HEK293 (cell line): ENCODE measurements at regions not wholly inside any gene's neighbourhood (a gene's known extent, or its start where the extent isn't known, plus 50 kb on each side); places are given as distances from the start of the nearest gene placed in this dataset.

Experiments used
- RBAK ChIP-seq: fragments of 450-650 bp; formaldehyde crosslinking; IDR thresholded peaks from 2 replicates; pipeline ENCODE4 v1.5.1; 2016; ENCODE audit warnings: missing biosample characterization, missing genetic modification characterization
- ZBTB1 ChIP-seq: fragments of 450-650 bp; formaldehyde crosslinking; IDR thresholded peaks from 2 replicates; pipeline ENCODE4 v1.5.1; 2016; ENCODE audit warnings: missing biosample characterization, missing genetic modification characterization
- ZFP3 ChIP-seq: fragments of 450-650 bp; formaldehyde crosslinking; IDR thresholded peaks from 2 replicates; pipeline ENCODE4 v1.5.1; 2016; ENCODE audit warnings: low read depth, missing biosample characterization, missing genetic modification characterization
- ZNF175 ChIP-seq: fragments of 450-650 bp; formaldehyde crosslinking; IDR thresholded peaks from 2 replicates; pipeline ENCODE4 v1.5.1; 2016; ENCODE audit warnings: missing biosample characterization, missing genetic modification characterization
- ZNF19 ChIP-seq: fragments of 450-650 bp; formaldehyde crosslinking; IDR thresholded peaks from 2 replicates; pipeline ENCODE4; 2016; ENCODE audit warnings: missing biosample characterization, missing genetic modification characterization, low read depth
- ZNF274 ChIP-seq, 2 experiments: fragments of 200-500 bp in 1 of 2; fragments of 450-650 bp in 1 of 2; sonication (Bioruptor generic) in 1 of 2; formaldehyde crosslinking in 1 of 2; IDR thresholded peaks; 2 replicates each; pipeline versions ENCODE4 v1.5.1 to v1.6.1; 2014 to 2016; ENCODE audit warnings: borderline replicate concordance in 1 of 2, inconsistent platforms in 1 of 2, low read length in 1 of 2, missing biosample characterization in 1 of 2, missing genetic modification characterization in 1 of 2
- ZNF302 ChIP-seq: fragments of 450-650 bp; formaldehyde crosslinking; IDR thresholded peaks from 2 replicates; pipeline ENCODE4 v1.5.1; 2016; ENCODE audit warnings: missing biosample characterization, missing genetic modification characterization, low read depth
- ZNF391 ChIP-seq: fragments of 450-650 bp; formaldehyde crosslinking; IDR thresholded peaks from 2 replicates; pipeline ENCODE4 v1.5.1; 2016; ENCODE audit warnings: low read depth, missing biosample characterization, missing genetic modification characterization, borderline replicate concordance
- ZNF449 ChIP-seq: fragments of 450-650 bp; formaldehyde crosslinking; IDR thresholded peaks from 2 replicates; pipeline ENCODE4 v1.5.1; 2017; ENCODE audit warnings: missing biosample characterization, mild to moderate bottlenecking, missing genetic modification characterization, moderate library complexity
- ZNF76 ChIP-seq: fragments of 450-650 bp; formaldehyde crosslinking; IDR thresholded peaks from 2 replicates; pipeline ENCODE4; 2016; ENCODE audit warnings: low read depth, missing biosample characterization, missing genetic modification characterization, borderline replicate concordance
- TF ChIP-seq, protein P1 (sequence below): fragments of 450-650 bp; formaldehyde crosslinking; IDR thresholded peaks from 2 replicates; pipeline ENCODE4 v1.5.1; 2016; ENCODE audit warnings: missing biosample characterization, missing genetic modification characterization
- TF ChIP-seq, protein P2 (sequence below): fragments of 450-650 bp; IDR thresholded peaks from 2 replicates; pipeline ENCODE4 v1.5.1; 2018; ENCODE audit warnings: missing biosample characterization, missing genetic modification characterization

GRCh38 chr14:53757732-53758131 lies 198.9 kb downstream of the BMP4 start:
- no peak for TF ChIP-seq ZBTB1 (tag by site-specific recombination)
- no peak for TF ChIP-seq ZFP3
- TF ChIP-seq, protein P1, sequence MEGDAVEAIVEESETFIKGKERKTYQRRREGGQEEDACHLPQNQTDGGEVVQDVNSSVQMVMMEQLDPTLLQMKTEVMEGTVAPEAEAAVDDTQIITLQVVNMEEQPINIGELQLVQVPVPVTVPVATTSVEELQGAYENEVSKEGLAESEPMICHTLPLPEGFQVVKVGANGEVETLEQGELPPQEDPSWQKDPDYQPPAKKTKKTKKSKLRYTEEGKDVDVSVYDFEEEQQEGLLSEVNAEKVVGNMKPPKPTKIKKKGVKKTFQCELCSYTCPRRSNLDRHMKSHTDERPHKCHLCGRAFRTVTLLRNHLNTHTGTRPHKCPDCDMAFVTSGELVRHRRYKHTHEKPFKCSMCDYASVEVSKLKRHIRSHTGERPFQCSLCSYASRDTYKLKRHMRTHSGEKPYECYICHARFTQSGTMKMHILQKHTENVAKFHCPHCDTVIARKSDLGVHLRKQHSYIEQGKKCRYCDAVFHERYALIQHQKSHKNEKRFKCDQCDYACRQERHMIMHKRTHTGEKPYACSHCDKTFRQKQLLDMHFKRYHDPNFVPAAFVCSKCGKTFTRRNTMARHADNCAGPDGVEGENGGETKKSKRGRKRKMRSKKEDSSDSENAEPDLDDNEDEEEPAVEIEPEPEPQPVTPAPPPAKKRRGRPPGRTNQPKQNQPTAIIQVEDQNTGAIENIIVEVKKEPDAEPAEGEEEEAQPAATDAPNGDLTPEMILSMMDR (tag by site-specific recombination) = no peak
- TF ChIP-seq ZNF175 (tag by site-specific recombination) = no peak
- TF ChIP-seq ZNF76 (tag by site-specific recombination) = no peak
- TF ChIP-seq, protein P2, sequence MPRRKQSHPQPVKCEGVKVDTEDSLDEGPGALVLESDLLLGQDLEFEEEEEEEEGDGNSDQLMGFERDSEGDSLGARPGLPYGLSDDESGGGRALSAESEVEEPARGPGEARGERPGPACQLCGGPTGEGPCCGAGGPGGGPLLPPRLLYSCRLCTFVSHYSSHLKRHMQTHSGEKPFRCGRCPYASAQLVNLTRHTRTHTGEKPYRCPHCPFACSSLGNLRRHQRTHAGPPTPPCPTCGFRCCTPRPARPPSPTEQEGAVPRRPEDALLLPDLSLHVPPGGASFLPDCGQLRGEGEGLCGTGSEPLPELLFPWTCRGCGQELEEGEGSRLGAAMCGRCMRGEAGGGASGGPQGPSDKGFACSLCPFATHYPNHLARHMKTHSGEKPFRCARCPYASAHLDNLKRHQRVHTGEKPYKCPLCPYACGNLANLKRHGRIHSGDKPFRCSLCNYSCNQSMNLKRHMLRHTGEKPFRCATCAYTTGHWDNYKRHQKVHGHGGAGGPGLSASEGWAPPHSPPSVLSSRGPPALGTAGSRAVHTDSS (tag by site-specific recombination) = no peak
- TF ChIP-seq ZNF302 (tag by site-specific recombination) = no peak
- no peak for TF ChIP-seq ZNF19 (tag by site-specific recombination)
- no peak for TF ChIP-seq RBAK
- no peak for TF ChIP-seq ZNF391 (tag by site-specific recombination)
- no peak for TF ChIP-seq ZNF274 (IDR thresholded peaks at IDR 0.05; ENCODE audit: low read length)
- no peak for TF ChIP-seq ZNF274 (tag by site-specific recombination; IDR thresholded peaks at IDR 0.05; ENCODE audit: borderline replicate concordance)
- TF ChIP-seq ZNF449 (tag by site-specific recombination) = no peak
